Activated CD4-positive, alpha-beta T cell treated with anti-CD3 and anti-CD28 coated beads for 24 hours (primary cell): ENCODE measurements at regions not wholly inside any gene's neighbourhood (a gene's known extent, or its start where the extent isn't known, plus 50 kb on each side); places are given as distances from the start of the nearest gene placed in this dataset.
"Not testable (repeated sequence)": the region's sequence is repeated elsewhere in the genome, so short reads cannot be mapped to it uniquely, and the experiment has no call there.

ENCODE experiments used
- DNase-seq, 2 donors: peaks; one replicate each; pipeline ENCODE4 v3.0.0-alpha.2; 2020; ENCODE audit warnings: low read depth in 2 of 2

- DNase-seq = no peak
These were observed 402.0 kb downstream of the RPS24 start for GRCh38 chr10:78435484-78436221.

GRCh38 chr10:78436222-78436573, 402.5 kb downstream of the RPS24 start:
- DNase-seq = no peak

DNA sequence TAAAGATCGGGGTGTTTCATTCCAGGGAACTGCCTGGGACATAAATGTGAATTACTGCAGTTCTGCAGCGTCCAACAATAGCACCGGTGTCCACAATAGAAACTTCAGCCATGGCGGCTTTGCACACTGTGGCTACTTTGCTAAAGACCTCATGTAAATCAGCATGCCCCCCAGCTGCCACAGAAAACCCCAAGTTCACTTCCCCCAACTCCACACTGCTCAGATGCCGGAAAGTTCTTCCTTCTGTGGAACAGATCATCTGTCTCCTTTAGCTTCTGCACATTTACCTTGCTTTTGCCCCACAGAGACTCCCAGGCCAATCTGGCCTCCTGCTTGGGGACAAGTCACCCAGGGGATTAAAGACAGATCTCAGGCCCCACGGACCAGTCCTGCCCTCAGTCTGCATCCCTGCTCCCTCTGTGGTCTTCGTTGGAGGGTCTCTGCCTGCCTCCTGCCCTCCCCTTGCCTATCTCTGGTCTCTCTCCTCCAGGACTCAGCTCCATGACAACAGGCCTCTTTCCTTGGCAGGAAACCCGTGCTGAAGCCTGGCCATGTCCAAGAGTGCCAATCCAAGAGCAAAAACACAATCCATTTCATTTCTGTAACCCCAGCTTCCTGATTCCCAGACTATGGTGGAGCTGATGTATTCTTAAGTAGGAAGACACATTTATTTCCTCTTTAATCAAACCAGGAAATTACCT, 403.2 kb downstream of the RPS24 start:
- no peak for DNase-seq

GRCh38 chr10:78437407-78437768, 403.7 kb downstream of the RPS24 start:
- DNase-seq = no peak

DNA sequence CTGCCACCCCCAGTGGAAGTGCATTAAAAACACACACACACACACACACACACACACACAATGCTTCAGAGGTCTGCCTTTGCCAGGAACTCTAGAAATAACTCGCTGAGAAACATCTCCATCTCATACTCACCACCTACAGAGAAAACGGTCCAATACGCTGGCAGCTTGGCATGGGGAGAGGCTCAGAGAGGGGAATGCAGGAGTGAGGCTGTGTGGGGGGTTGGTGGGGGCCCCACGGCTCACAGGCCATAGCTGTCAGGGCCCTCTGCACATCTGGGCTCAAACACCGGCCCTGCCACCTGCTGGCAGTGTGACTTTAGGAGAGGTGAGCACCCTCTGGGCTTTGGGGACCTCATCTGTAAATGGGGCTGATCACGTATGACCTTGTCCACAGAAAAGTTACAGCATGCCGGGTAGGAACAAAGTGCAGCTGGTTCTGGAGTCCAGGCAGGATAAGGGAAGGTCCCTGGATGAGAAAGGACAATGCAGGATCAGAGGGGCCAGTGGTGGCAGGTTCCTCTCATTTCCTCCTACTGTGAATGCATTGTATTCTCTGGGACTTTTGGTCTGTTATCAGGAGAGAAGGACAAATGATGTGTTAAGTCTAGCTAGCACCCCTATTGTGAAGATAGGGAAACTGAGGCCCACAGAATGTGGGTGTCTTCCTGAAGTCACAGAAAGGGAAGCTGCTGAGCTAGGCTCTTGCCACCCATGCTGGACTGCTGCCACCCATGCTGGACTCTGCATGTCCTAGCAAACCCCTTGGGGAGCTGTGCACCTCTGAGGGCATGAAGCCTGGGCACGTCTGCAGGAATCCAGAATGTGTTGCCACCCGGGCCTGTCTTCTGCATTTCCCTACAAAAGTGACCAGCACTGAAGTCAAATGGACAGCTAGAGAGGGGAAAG, 404.6 kb downstream of the RPS24 start:
- no peak for DNase-seq

GRCh38 chr10:78438907-78439809, 405.5 kb downstream of the RPS24 start:
- no peak for DNase-seq

- no peak for DNase-seq
These were observed 407.3 kb downstream of the RPS24 start for GRCh38 chr10:78441010-78441409.

- no peak for DNase-seq
These were observed 408.0 kb downstream of the RPS24 start for GRCh38 chr10:78441694-78442093.

GRCh38 chr10:78442836-78443550, 409.3 kb downstream of the RPS24 start:
- no peak for DNase-seq

DNA sequence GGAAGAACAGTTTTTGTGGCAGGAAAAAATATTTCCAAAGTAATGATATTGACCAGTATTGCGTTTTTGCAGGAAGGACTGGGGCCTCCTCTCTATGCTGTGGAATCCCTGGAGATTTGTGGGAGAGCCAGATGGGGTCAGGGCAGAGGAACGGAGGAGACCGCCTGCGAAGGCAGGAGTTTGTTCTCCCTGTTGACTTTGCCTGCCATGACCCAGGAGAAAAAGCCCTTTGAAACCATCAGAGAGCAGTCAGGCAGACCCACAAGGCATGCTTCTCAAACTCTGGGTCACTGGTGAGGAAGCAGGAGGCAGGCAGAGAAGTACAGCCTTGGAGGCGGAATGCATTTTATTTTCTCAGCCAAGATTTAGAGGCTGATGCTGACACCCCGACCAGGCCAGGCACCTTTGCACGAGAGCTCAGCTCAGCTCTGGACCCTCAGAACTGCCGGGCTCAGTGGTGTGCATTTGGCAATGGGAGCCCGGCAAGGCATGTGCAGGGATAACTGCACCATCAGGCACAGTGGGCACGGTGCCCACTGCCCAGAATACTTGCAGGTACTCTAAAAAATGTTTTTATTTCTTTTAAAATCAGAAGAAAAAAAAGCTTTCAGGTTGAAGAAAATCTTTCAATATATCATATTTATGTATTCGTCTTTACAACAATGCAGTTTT, 410.4 kb downstream of the RPS24 start:
- no peak for DNase-seq

- not testable (repeated sequence) for DNase-seq
These were observed 411.1 kb downstream of the RPS24 start for GRCh38 chr10:78444741-78445140.

GRCh38 chr10:78445308-78445707, 411.6 kb downstream of the RPS24 start:
- no peak for DNase-seq

DNA sequence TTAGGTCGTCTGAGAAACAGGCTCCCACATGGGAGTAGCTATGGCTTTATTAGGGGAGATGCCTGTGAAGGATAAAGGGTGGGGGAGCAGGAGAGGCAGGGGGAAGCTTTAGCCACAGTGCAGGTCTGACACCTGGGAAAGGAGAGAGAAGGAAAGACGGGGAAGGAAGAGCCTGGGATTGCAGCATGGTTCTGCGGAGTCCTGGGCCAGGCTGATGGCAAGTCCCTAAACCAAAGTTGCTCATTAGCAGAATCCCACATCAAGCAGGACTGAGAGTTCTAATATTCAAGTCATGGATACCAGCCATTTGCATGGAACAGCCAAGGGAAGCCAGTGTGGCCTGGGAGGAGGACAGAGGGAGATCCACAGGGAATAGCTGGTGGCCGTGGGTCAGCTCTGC, 414.8 kb downstream of the RPS24 start:
- no peak for DNase-seq

DNA sequence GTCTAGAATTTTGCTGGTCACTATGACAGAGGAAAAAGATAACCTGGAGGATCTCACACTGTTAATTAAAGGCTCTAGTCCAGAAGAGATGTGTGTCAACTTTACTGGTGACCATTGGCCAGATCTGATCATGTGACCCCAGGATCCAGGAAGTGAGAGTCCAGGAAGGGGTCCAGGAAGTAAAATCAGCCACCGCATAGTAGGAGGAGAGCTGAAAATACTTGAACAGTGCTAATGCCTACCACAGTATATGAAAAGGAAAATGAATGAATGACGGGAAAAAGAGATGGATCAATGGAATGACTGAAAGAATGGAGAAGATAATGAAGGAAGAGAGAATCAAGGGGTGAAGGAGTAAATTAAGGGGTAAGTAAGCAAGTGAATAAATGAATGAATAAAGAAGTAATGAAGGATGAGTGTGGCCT, 415.3 kb downstream of the RPS24 start:
- no peak for DNase-seq

GRCh38 chr10:78449554-78449953, 415.9 kb downstream of the RPS24 start:
- no peak for DNase-seq

GRCh38 chr10:78450239-78450638, 416.6 kb downstream of the RPS24 start:
- no peak for DNase-seq

DNA sequence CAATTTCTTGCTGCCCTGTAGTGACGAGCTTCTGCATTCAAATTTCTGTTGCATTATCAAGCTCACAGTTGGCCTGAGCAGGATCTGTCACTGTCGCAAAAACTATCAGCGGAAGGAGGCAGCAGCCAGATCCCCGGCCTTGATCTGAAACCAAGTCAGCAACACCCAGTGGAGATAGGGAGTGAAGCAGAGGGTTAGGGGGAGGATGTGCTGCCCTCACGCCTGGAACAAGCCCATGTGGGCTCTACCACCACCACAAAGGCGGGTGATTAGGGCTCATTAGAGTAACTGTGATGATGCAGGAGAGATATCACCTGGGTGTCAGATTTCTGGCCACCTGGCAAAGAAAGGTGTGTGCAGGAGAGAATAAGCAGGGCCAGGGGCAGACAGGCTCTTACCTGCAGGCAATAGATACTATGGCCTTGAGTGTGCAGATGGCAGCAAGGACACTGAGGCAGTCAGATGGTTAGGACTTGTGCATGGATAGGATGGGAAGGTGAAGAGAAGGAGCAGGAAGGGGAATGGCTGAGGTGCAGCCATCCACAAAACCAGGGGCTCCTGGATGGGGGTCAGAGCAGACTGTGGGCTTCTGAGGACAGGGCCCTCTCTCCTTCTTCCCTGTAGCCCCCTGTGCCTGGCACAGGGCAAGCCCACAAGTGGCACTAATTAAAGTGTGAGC, 417.3 kb downstream of the RPS24 start:
- no peak for DNase-seq

GRCh38 chr10:78451592-78451991, 417.9 kb downstream of the RPS24 start:
- no peak for DNase-seq

DNA sequence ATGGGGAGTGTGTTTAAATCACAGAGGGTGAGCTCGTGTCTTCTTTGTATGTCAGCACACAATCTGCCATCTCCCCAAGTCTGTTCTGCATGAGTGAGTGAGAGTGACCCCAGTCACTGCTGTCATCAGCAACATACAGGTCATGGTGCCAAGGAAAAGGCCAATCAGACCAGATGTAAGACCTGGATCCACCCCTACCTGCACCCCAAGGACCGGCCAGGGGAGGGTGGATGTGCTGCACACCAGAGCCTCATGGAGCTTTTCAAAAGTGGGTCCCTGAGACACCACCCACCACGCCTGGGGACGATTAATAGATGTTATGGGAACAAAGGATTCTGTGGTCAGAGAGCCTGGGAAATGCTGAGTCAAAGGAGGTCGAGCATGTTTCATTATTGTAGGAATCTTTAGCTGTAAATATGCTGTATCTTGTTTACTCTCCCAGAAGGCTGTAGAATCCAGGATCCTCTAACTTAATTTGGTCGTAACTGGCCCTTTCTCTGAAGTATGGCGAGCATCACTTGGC, 420.5 kb downstream of the RPS24 start:
- no peak for DNase-seq
